ENCODE measurements at regions not wholly inside any gene's neighbourhood (a gene's known extent, or its start where the extent isn't known, plus 50 kb on each side); places are given as distances from the start of the nearest gene placed in this dataset.
A peak's percentile ranks its signal among the peaks of the same experiment; 100 is the strongest.
"Not testable (repeated sequence)": the region's sequence is repeated elsewhere in the genome, so short reads cannot be mapped to it uniquely, and the experiment has no call there.

GRCh38 chr13:65789815-65790214 is 1440.3 kb downstream of the PCDH9 start:
- no peaks in the 10 kb centered on the region for H3K36me3 ChIP-seq (ENCODE audit: low read depth)
- no peak for ATAC-seq
- no peak for TF ChIP-seq CTCF (IDR thresholded peaks at IDR 0.05)
- H3K4me3 ChIP-seq: no peak overlapping the region
- no peaks in the 10 kb centered on the region for H3K9me3 ChIP-seq
- intact Hi-C loops (cut with DNase I, micrococcal nuclease): no loop called here
- DNase-seq: no peak
- H3K4me1 ChIP-seq (ENCODE audit: low read depth): no peaks in the 10 kb centered on the region

GRCh38 chr13:65787082-65787481 is 1443.1 kb downstream of the PCDH9 start:
- Histone ChIP-seq H3K4me1 (ENCODE audit: low read depth) (no peaks in the 10 kb centered on the region), H3K36me3 (ENCODE audit: low read depth) (no peaks in the 10 kb centered on the region), H3K4me3 (no peak overlapping the region), H3K9me3 (peaks cover 4% of the 10 kb centered on the region)
- ATAC-seq (no peak), DNase-seq (no peak)
- TF ChIP-seq CTCF (IDR thresholded peaks at IDR 0.05): no peak
- intact Hi-C loops (cut with DNase I, micrococcal nuclease): no loop called here

GRCh38 chr13:65784088-65784816 is 1445.9 kb downstream of the PCDH9 start:
- intact Hi-C loops (cut with DNase I, micrococcal nuclease): no loop called here
- ATAC-seq: no peak
- Histone ChIP-seq H3K9me3 (peaks cover 8% of the 10 kb centered on the region), H3K4me3 (no peak overlapping the region), H3K36me3 (ENCODE audit: low read depth) (no peaks in the 10 kb centered on the region), H3K4me1 (ENCODE audit: low read depth) (no peaks in the 10 kb centered on the region)
- TF ChIP-seq CTCF (IDR thresholded peaks at IDR 0.05): no peak
- DNase-seq: peak in 1 of 3 donors; percentile 34

- no peaks in the 10 kb centered on the region for H3K4me1 ChIP-seq (ENCODE audit: low read depth)
- intact Hi-C loops (cut with DNase I, micrococcal nuclease): no loop called here
- peaks cover 14% of the 10 kb centered on the region for H3K9me3 ChIP-seq
- no peak overlapping the region for H3K4me3 ChIP-seq
- no peak for ATAC-seq
- TF ChIP-seq CTCF (IDR thresholded peaks at IDR 0.05): no peak
- no peak for DNase-seq
- H3K36me3 ChIP-seq (ENCODE audit: low read depth): no peaks in the 10 kb centered on the region
These were observed 1446.8 kb downstream of the PCDH9 start for GRCh38 chr13:65783383-65783782.

GRCh38 chr13:65771704-65772313 is 1458.3 kb downstream of the PCDH9 start:
- H3K4me1 ChIP-seq (ENCODE audit: low read depth); intact Hi-C loops (cut with DNase I, micrococcal nuclease); H3K4me3 ChIP-seq; ATAC-seq; H3K36me3 ChIP-seq (ENCODE audit: low read depth); DNase-seq: not testable (repeated sequence)
- peaks cover 34% of the 10 kb centered on the region for H3K9me3 ChIP-seq

- Histone ChIP-seq H3K9me3 (peaks cover 20% of the 10 kb centered on the region), H3K4me1 (ENCODE audit: low read depth) (no peaks in the 10 kb centered on the region), H3K4me3 (no peak overlapping the region), H3K36me3 (ENCODE audit: low read depth) (no peaks in the 10 kb centered on the region)
- TF ChIP-seq CTCF (IDR thresholded peaks at IDR 0.05): no peak
- ATAC-seq (no peak), DNase-seq (no peak)
- intact Hi-C loops (cut with DNase I, micrococcal nuclease): no loop called here
These were observed 1461.6 kb downstream of the PCDH9 start for GRCh38 chr13:65768545-65768944.

All from mucosa of descending colon (tissue), 3 donors.